ENCODE measurements at regions not wholly inside any gene's neighbourhood (a gene's known extent, or its start where the extent isn't known, plus 50 kb on each side); places are given as distances from the start of the nearest gene placed in this dataset.

DNA sequence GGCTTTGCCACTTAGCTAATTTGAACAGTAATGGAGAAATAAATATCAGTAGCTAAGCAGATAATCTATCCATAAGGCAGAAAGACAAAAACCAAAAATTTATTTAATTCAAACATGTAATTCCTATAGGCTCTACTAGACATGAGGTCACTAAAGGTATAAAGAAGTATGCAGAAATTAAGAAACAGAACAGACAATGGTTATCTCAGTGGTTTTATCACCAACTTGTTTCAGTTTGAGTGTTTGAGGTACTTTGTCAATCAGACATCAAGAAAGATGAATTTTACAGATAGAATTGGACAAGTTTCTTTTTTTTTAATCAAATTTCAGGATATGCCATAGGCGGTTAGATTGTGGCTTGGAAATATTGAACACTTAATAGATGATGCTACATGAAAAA, 67.4 kb upstream of the ZEB2 start:
- no peak for ATAC-seq (ENCODE audit: low read depth)
- TF ChIP-seq, protein P1, sequence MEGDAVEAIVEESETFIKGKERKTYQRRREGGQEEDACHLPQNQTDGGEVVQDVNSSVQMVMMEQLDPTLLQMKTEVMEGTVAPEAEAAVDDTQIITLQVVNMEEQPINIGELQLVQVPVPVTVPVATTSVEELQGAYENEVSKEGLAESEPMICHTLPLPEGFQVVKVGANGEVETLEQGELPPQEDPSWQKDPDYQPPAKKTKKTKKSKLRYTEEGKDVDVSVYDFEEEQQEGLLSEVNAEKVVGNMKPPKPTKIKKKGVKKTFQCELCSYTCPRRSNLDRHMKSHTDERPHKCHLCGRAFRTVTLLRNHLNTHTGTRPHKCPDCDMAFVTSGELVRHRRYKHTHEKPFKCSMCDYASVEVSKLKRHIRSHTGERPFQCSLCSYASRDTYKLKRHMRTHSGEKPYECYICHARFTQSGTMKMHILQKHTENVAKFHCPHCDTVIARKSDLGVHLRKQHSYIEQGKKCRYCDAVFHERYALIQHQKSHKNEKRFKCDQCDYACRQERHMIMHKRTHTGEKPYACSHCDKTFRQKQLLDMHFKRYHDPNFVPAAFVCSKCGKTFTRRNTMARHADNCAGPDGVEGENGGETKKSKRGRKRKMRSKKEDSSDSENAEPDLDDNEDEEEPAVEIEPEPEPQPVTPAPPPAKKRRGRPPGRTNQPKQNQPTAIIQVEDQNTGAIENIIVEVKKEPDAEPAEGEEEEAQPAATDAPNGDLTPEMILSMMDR (IDR thresholded peaks at IDR 0.05), result no peak
- TF ChIP-seq EZH2 (IDR thresholded peaks at IDR 0.05; ENCODE audit: borderline replicate concordance, insufficient read depth, low read depth, low read length, poor library complexity, severe bottlenecking), result no peak

DNA sequence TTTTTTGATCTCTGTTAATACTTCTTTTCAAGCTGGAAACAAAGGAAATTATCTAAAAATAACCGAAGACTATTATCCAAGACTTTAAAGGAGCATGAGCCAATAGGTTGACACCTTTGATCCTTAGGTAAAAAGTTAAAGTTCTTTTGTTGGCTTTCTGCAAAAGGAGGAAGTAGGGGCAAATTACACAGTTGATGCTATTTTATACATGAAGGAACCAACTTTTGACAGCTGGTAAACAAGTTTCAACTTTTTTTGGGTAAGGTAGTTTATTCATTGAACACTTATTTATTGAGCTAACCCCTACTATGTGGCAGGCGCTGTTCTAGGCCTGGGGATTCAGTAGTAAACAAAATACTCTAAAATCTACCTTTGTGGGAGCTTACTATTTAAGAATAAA, 66.6 kb upstream of the ZEB2 start:
- DNase-seq (no peak), ATAC-seq (ENCODE audit: low read depth) (no peak)
- Histone ChIP-seq H3K79me2 (ENCODE audit: control insufficient read depth, insufficient read depth, low read length) (no peaks in the 10 kb centered on the region), H4K20me1 (ENCODE audit: control insufficient read depth, insufficient read depth, low read length, poor library complexity, severe bottlenecking) (no peaks in the 10 kb centered on the region), H3K27ac (ENCODE audit: low read length in 2 of 2) (no peak overlapping the region), H3K9ac (ENCODE audit: low read length) (no peak overlapping the region), H3K4me2 (replicated peaks; ENCODE audit: low read depth, low read length, poor library complexity, severe bottlenecking) (no peak overlapping the region), H3K9me3 (ENCODE audit: control extremely low read depth in 1 of 3, control insufficient read depth in 2 of 3, insufficient read depth in 1 of 3, low read length in 2 of 3) (no peaks in the 10 kb centered on the region), H3K4me1 (ENCODE audit: control insufficient read depth in 2 of 2, insufficient read depth in 2 of 2, low read length in 2 of 2) (peaks cover 20 to 21% of the 10 kb centered on the region in 2 donors), H2AFZ (ENCODE audit: insufficient read depth, low read depth, low read length, poor library complexity, severe bottlenecking) (no peak overlapping the region), H3K4me3 (ENCODE audit: control extremely low read depth in 1 of 5, extremely low read depth in 1 of 5, insufficient read depth in 1 of 5, low read depth in 2 of 5, low read length in 4 of 5) (no peak overlapping the region), H3K27me3 (replicated peaks in 1 of 4; ENCODE audit: control extremely low read depth in 1 of 4, control insufficient read depth in 3 of 4, insufficient read depth in 4 of 4, low read length in 3 of 4) (no peaks in the 10 kb centered on the region), H3K36me3 (replicated peaks in 1 of 2; ENCODE audit: control extremely low read depth in 1 of 2, control insufficient read depth in 1 of 2, extremely low read depth in 1 of 2, insufficient read depth in 2 of 2, low read length in 1 of 2) (no peaks in the 10 kb centered on the region)
- peaks cover 27% of the 10 kb centered on the region for H3K4me1 Mint-ChIP-seq
- CTCF ChIA-PET, result no interaction called here
- no peak overlapping the region for H3K4me3 Mint-ChIP-seq
- no peaks in the 10 kb centered on the region for H3K27me3 Mint-ChIP-seq
- H3K9me3 Mint-ChIP-seq (ENCODE audit: insufficient read depth), result no peaks in the 10 kb centered on the region
- POLR2A ChIA-PET, result no interaction called here
- no CpG with 5 or more reads among the region's 2 CpGs for WGBS (ENCODE audit: insufficient coverage)
- no peak for TF ChIP-seq EZH2 (IDR thresholded peaks at IDR 0.05; ENCODE audit: borderline replicate concordance, insufficient read depth, low read depth, low read length, poor library complexity, severe bottlenecking)
- TF ChIP-seq, protein P1 (IDR thresholded peaks at IDR 0.05), result no peak
- intact Hi-C loops (cut with micrococcal nuclease), result no loop called here
- H3K27ac Mint-ChIP-seq, result no peak overlapping the region

More for the DNA sequence above, 67.4 kb upstream of the ZEB2 start:
- intact Hi-C loops (cut with micrococcal nuclease), result no loop called here
- Mint-ChIP-seq H3K4me3 (no peak overlapping the region), H3K27me3 (no peaks in the 10 kb centered on the region), H3K4me1 (peaks cover 23% of the 10 kb centered on the region), H3K9me3 (ENCODE audit: insufficient read depth) (no peaks in the 10 kb centered on the region), H3K27ac (no peak overlapping the region)
- Histone ChIP-seq H3K9me3 (ENCODE audit: control extremely low read depth in 1 of 3, control insufficient read depth in 2 of 3, insufficient read depth in 1 of 3, low read length in 2 of 3) (no peaks in the 10 kb centered on the region), H4K20me1 (ENCODE audit: control insufficient read depth, insufficient read depth, low read length, poor library complexity, severe bottlenecking) (no peaks in the 10 kb centered on the region), H3K79me2 (ENCODE audit: control insufficient read depth, insufficient read depth, low read length) (no peaks in the 10 kb centered on the region), H3K36me3 (replicated peaks in 1 of 2; ENCODE audit: control extremely low read depth in 1 of 2, control insufficient read depth in 1 of 2, extremely low read depth in 1 of 2, insufficient read depth in 2 of 2, low read length in 1 of 2) (no peaks in the 10 kb centered on the region), H3K4me3 (ENCODE audit: control extremely low read depth in 1 of 5, extremely low read depth in 1 of 5, insufficient read depth in 1 of 5, low read depth in 2 of 5, low read length in 4 of 5) (no peak overlapping the region), H3K27me3 (replicated peaks in 1 of 4; ENCODE audit: control extremely low read depth in 1 of 4, control insufficient read depth in 3 of 4, insufficient read depth in 4 of 4, low read length in 3 of 4) (no peaks in the 10 kb centered on the region), H2AFZ (ENCODE audit: insufficient read depth, low read depth, low read length, poor library complexity, severe bottlenecking) (no peak overlapping the region), H3K4me2 (replicated peaks; ENCODE audit: low read depth, low read length, poor library complexity, severe bottlenecking) (no peak overlapping the region), H3K9ac (ENCODE audit: low read length) (no peak overlapping the region), H3K4me1 (ENCODE audit: control insufficient read depth in 2 of 2, insufficient read depth in 2 of 2, low read length in 2 of 2) (peaks cover 16 to 17% of the 10 kb centered on the region in 2 donors), H3K27ac (ENCODE audit: low read length in 2 of 2) (no peak overlapping the region)
- no peak for DNase-seq
- WGBS (ENCODE audit: insufficient coverage), result no CpG with 5 or more reads among the region's 1 CpG
- CTCF ChIA-PET, result no interaction called here
- POLR2A ChIA-PET, result no interaction called here
